Dermis blood vessel endothelial cell (primary cell): ENCODE measurements at regions not wholly inside any gene's neighbourhood (a gene's known extent, or its start where the extent isn't known, plus 50 kb on each side); places are given as distances from the start of the nearest gene placed in this dataset.

Source experiments
- DNase-seq: peaks from one replicate; pipeline ENCODE4 v3.0.0; 2010

DNA sequence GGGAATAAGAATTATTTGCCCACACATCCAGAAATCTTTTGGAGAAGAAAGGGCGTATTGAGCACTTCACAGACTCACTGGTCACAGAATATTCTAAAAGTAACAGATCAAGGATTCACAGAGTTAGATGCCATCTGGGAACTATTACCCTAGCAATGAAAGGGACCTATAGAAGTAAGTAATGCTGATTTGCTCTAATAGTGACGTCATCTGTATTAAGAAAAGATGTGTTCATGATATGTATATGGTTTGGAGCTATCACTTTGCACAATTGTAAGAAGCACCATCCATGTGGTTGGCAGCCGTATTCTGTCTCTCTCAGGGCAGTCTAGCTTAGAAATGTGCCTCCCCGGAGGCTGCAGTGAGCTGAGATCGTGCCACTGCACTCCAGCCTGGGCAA is 52.8 kb upstream of the SV2C start:
- no peak for DNase-seq

DNA sequence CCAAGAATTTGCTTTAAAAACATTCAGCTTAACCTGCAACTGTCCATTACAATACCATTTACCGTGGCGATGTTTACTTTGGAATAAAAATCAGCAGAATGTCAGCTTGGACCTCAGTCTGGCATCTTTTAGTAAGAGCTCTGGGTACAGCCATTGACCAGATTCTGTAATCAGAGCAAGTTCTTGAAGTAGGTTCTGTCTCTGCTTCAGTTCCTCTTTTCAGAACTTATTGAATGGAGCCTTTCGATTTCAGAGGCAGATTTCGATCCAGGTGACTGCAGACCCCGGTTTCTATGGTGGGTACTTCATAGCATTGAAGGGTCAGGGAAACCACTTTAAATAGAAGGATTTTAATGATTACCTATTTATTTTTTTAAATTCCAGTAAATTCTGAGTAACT is 53.4 kb upstream of the SV2C start:
- no peak for DNase-seq

DNA sequence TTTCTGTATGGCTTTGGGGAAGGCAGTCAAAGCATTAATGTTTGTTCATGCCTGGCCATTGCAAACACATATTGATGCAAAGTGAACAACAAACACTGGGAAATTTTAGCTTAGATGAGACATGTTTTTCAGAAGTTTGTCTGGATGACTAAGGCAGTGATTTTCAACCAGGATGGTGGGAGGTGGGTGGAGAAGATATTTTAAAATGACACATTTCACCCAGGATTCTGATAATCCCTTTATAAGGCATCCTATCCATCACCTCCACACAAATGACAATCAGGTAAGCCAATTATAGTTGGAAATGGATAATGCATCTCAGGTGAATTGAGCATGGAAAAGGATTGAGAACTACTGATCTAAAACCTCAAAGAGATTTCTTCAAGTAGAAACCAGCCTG is 57.4 kb upstream of the SV2C start:
- no peak for DNase-seq

DNA sequence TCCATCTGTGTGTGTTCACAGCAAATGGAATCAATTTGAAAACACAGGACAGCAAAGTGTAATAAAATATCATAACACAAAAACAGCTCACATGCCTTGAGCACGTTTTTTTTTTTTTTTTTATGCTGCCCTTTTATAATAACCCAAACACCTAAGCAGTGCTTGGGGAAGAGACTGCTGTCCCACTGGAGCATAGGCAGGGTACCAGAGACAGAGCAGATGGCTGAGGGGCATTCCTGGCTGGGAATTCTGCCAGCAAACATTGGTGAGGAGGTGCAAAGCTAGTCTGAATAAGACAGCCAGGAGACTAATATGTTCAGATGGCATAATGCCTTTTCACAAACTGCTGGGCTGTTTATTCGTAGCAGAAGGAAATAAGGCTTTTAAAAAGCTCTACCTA is 58.1 kb upstream of the SV2C start:
- no peak for DNase-seq

DNA sequence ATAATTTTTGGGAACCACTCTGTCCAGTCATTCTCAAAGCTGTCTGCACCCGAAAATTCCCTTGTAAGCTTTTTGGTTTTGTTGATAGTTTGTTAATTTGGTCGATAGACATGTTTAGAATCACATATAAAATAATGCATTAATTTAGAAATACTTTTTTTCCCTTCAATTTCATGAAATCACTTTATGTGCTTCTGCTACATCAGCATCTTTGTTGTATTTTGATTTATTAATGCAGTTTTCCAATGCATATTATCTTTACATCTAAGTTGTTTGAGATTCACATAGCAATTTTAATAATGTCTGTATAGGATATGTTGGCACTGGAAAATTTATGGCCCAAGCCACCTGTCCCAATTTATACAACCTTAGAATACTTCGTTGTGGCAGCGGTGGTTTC is 60.6 kb upstream of the SV2C start:
- no peak for DNase-seq

DNA sequence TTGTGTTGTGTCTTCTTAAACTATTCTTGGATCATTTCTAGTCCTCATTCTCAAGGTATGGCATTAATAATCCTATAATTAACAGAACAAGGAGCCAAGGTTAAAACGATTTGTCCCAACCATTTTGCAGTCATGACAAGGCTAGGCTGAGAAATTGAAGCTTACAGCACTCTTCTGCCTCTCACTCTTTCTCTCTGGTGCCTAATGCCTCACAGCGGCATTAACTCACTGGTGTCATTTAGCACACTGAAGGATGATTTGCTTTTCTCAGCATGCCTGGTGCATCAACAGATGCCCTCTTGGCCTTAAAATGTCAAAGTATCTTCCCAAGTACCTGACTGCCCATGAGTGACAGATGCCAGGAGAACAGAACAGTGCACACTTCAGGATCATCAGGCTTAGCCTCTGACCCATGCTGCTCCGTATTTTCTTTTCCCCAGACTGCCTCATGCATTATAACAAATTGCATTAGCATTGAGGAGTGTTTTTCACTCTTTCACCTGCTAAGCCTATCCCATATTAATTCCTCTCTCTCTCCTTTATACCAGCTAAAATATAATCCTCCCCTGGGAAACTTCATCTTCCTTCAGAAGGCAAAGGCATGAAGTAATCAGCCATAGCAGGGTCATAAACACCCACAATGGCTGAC is 61.1 kb upstream of the SV2C start:
- DNase-seq, result no peak

DNA sequence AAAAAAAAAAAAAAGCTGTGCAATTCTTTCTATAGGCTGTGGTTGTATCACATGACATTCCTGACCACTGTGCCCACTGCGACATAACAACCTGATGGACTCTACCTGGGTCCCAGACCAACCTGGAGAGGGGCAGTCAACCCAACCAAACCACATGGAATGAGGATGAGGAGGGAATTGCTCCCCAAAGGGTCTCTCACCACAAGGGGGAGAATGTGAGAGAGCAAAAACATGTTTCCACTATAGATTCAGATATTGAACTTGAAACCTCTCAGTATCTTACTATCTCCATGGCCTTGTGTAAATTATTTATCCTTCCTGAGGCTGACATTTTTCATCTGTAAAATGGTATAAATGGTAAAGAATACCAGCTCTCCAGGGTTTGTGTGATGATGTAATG is 66.9 kb upstream of the SV2C start:
- no peak for DNase-seq

DNA sequence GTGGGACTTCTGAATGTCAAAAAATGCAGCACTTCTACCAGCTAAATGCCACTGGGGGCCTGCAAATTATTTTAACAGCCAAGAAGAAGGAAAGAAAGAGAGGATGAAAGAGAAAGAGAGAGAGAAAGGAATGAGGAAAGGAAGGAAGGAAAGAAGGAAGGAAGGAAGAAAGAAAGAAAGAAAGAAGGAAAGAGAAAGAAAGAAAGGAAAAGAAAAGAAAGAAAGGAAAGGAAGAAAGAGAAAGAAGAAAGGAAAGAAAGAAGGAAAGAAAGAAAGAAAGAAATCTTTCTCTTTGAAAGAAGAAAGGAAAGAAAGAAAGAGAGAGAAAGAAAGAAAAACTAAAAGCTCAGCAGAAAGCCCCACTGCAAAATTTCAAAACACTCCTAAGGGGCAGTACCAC is 69.2 kb upstream of the SV2C start:
- DNase-seq, result no peak

DNA sequence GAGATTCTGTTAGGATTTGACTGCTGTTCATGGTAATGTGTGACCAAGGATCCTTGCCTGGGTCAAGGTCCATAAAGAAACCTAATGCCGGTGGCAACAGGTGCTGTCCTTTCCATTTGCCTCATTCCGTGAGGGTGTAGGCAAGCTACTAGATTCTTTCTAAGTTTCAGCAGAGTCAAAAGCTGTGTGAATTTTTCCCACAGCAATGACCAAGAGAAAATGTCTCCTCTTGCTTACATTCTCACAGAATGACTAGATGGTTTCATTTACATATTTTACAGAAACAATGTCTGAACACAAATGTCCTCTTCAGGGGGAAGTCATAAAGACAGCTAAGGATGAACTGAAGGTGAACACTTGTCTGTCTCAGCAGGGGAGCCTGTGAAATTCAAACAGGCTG is 75.3 kb upstream of the SV2C start:
- no peak for DNase-seq

DNA sequence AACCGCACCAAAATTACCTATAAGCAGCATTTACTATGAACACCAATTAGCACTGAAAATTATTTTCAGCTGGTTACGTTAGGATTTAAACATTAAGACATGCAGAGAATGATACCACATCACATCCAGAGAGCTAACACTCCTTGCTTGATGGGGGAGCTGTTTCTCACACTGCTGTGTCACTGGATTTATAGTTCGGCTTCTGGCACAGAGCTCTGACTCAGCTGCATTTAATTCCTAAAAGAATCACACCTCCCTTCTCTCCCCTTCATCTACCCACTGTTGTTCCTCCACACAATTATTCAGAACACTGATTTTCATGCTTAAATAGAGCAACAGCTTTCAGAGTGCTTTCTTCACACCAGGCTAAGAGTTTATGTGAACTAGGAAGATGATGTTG is 82.6 kb upstream of the SV2C start:
- DNase-seq, result no peak

DNA sequence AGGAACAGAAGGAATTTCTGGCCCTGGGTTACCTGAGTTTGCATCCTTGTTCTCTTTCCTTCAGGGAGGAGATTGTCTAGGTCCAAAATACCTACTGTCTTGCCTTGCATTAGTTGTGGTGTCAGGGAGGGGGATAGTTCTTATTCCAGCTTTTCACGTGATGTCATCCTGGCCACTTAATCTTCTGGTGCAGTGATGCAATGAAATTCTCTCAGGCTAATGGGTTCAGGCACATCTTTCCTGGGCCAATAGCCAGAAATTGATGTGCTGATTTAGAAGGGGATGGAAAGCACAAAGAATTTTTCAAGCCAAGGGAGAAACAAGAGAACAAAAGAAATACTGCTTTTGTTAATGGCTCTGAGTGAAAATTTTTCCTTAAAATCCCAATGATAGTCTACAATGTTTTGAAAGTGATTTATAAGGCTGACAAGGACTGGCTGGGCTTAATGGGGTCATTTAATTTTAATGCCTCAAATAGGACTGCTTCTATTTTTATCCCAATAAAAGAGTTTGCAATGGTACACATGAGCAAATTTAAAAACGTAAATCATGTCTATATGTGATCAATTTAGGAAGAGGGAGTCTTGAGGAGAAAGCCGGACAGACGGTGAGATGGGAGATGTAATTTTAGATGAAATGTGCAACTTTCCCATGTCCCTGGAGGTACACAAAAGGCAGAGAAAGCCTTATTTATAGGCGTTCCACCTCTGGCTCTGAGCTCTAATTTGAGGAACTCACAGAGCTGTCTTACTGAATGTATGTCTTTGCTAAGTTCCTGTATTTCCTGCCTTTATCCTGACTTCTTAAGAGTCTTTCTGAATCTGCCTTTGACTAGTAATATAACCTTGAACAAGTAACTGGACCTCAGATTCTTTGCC is 89.3 kb upstream of the SV2C start:
- no peak for DNase-seq

DNA sequence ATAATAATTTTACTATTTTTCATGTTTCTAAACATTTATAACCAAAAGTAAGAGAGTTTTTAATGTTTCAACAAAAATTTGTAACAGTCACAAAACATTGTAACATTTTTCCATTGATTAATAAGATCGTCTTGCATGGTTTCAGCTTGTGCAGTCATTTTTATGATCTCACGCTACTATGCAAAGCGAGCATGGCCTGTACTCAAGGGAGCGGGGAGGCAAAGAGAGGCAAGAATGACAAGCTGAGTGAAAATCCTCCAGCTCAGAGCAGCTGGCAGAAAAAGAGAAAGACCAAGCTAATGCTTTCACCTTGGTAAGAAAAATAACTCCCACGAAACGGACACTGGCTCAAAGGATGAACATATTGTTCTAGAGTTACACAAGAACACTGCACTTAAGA is 90.0 kb upstream of the SV2C start:
- DNase-seq, result no peak

DNA sequence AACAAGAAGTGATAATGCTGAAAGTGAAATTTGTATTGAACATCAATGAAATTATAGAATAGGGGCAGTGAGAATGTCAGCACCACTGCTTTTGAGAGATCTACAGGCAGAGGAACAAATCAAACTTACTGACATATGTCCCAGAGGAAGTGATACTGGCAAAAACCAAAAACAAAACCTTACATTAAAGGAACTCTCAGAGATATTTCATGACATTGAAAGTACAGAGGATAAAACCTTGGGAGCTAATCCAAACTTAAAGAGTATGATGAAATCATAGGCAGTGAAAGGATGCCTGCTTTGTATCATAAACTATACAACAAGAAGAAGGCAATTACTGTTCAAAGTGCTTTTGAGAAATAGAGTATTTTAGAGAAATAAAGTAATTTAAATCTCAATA is 90.4 kb upstream of the SV2C start:
- no peak for DNase-seq

DNA sequence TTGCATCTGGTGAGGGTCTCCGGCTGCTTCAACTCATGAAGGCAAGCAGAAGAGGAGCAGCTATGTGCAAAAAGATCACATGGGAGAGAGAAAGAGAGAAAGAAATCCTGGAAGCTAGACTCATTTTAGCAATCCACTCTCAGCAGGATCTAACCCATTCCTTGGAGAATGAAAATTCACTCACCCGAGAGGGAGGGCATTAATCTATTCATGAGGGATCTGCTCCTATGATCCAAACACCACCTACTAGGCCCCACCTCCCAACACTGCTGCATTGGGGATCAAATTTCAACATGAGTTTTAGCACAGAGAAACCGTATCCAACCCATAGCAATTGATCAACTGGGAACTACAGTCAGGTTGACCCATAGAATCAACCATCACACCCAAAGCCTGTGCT is 98.1 kb upstream of the SV2C start:
- no peak for DNase-seq

DNA sequence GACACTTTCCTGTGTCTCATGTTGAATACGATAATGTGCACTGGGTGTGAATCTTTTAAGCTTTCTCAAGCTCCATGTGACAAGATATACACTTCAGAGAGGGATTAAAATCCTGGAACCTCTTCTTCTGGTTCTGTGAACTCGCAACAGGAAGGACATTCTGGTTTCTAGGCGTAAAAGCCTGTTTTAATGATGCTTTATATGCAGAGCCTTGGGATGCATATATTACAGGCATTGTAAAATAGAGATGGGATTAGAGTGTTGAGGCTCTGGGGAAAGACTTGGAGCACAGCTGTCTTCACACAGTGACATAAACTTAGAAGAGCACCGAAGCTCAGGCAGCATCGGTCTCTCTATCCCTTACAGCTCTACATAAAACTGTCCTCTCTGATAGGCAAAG is 107.7 kb upstream of the SV2C start:
- no peak for DNase-seq

DNA sequence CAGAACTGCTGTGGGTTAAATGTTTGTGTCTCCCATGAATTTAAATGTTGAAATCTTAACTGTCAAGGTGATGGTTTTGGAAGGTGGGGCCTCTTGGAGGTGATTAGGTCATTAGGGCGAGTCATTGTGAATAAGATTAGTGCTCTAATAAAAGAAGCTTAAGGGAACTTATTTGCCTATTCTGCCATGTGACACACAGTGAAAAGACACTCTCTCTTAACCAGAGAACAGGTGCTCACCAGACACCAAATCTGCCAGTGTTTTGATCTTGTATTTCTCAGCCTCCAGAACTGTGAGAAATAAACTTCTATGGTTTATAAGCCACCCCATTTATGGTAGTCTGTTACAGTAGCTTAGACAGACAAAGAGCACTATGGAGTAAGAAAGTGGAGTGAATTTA is 117.9 kb upstream of the SV2C start:
- no peak for DNase-seq

DNA sequence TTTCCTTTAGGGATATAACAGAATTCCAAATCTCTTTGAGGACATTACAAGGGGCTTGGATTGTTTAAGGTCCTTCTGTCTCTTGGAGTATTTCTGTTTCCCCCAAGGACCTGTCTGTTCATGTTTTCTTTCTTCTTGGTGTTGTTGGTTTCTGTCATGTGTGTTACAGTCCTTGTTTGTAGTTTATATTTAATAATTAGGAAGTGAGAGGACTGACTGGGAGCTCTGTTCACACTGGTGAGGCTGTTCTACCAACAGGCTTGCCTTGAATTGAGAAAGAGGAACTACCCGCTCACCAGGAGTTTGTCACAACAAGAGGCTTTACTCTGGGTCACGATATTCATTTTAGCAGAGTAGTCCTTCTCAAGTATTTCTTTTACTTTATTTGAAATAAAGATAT is 119.2 kb upstream of the SV2C start:
- DNase-seq, result no peak

DNA sequence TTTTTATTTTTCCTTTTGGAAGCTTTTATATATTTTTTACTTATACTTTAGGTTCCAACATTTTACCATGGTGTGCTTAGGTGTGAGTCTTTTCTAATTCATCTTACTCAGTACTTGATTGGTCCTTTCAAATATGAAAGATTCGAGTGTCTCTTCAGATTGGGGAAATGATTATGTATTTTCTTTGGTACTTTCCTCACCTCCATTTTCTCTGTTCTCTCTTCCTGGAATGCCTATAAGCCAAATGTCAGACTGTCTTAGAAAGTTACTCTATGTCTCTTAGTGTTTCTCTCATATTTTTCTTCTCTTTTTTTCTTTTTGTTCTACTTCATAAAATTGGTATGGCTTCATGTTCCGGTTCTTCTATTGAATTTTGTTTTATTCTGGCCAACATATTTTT is 119.6 kb upstream of the SV2C start:
- DNase-seq, result no peak

DNA sequence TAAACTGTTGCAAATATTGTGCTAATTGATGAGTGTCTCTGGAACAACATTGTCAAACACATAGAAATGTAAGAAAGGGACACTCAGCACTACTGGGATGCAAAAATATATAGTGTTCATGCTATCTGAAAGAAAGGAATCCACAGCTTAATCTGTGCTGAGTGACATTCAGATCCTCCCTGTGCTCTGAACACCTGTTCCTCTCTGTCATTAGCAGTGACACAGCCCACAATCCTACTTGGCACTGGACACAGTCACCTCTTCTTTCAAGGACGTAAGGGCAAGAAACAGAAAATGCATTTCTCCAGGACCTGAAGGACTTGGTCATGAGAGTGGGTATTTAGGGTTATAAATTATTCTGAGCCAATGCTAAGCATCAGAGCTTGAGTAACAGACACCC is 121.4 kb upstream of the SV2C start:
- no peak for DNase-seq

DNA sequence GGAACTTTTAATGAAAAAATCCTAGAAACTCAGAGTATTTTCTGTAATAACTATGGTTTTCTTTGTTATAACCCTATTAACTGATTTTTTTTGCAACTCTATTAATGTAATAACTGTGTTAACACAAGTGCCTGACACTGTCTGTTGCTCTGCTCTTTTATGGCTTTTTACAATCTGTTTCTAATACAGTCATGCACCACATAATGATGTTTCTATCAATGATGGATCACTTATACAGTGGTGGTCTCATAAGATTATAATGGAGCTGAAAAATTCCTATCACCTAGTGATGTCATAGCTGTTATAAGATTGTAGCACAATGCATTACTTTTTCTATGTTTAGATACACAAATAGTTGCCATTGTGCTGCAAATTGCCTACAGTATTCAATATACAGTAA is 123.1 kb upstream of the SV2C start:
- no peak for DNase-seq

DNA sequence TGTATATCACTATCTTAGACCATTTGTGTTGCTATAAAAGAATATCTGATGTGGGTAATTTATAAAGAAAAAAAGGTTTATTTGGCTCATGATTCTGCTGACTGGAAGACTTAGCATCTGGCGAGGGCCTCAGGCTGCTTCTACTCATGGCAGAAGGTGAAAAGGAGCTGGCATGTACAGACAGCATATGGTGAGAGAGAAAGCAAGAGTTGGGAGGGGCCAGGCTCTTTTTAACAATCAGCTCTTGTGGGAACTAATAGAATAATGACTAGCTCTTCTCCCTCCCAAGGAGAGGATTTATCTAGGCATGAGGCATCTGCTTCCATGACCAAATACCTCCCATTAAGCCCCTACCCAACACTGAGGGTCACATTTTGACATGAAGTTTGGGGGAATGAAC is 130.2 kb upstream of the SV2C start:
- no peak for DNase-seq

DNA sequence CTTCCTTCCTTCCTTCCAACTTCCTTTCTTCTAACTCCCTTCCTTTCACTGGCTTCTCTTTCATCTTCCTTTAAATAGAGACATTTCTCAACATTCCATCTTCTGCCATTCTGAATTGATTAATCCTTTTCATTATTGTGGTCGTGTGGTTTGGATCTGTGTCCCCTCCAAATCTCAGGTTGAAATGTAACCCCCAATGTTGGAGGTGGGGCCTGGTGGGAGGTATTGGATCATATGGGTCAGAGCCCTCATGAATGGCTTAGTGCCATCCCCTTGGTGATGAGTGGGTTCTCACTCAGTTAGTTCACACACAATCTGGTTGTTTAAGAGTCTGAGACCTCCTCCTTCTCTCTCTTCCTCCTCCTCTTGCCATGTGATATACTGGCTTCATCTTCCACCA is 130.9 kb upstream of the SV2C start:
- no peak for DNase-seq

DNA sequence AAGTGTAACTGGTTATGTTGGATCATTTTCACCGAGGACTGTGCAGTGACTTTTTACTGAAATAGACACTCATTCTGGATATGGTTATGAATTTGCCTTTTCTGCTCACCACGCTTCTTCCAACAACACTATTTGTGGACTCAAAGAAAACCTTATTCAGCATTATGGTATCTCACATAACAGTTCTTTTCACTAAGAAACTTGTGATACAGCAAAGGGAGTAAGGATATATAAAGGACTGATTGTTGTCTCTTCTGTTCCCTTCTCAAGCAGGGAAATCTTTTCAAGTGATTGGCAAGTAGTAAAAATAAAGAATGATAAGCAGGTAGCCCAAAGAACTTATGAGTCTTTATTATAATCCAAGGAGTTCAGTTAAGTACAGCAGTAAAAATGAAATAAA is 131.5 kb upstream of the SV2C start:
- DNase-seq, result no peak

DNA sequence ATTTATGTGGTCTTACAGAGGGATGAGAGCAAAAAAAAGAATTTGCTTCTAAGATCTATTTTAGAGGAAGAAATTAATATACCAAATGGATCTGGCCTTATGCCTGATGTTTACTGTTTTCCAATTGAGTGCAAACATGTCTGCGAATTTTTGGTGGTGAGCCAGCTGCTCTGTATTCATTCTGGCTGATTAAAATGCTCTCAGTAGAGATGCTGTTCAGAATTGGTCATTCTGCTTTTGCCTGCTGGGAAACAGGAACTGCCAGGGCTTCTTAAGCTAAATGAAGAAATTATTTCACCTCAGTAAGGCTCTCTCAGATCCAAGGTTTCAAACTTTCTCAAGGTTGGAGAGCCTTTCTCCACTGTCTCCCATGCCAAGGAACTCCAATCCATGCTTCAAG is 132.0 kb upstream of the SV2C start:
- no peak for DNase-seq

DNA sequence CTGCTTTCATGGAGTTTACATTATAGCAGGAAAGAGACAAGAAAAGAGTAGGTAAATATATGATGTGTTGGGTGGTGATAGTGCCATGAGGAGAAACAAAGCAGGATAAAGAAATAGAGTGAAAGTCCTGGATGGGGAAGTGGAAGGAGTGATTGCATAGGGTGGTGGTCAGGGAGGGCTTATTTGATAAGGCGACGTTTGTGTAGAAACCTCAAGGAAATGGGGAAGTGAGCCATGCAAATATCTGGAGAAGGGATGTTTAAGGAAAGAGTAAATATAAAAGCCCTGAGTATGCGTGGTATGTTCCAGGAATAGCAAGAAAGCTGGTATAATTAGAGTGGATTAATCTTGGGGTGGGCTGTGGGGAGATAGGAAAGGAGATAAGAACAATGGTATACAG is 134.7 kb upstream of the SV2C start:
- DNase-seq, result no peak
